ENCODE measurements at regions not wholly inside any gene's neighbourhood (a gene's known extent, or its start where the extent isn't known, plus 50 kb on each side); places are given as distances from the start of the nearest gene placed in this dataset.

- H3K27ac Mint-ChIP-seq, result no peak overlapping the region
Observed at GRCh38 chr2:153169609-153170008, 309.0 kb downstream of the RPRM start.

GRCh38 chr2:153165021-153165420 is 313.5 kb downstream of the RPRM start:
- Mint-ChIP-seq H3K4me3 (no peak overlapping the region), H3K27me3 (ENCODE audit: insufficient read depth, low read depth, poor library complexity) (no peaks in the 10 kb centered on the region), H3K36me3 (ENCODE audit: low read depth) (no peaks in the 10 kb centered on the region), H3K27ac (no peak overlapping the region), H3K9me3 (no peaks in the 10 kb centered on the region), H3K4me1 (no peaks in the 10 kb centered on the region)
- Histone ChIP-seq H3K27me3 (ENCODE audit: insufficient read depth) (no peaks in the 10 kb centered on the region), H3F3A (replicated peaks; ENCODE audit: low read depth) (no peaks in the 10 kb centered on the region), H3K79me2 (replicated peaks; ENCODE audit: insufficient read depth) (no peaks in the 10 kb centered on the region), H3K4me2 (no peak overlapping the region), H4K20me1 (replicated peaks; ENCODE audit: insufficient read depth) (no peaks in the 10 kb centered on the region), H3K27ac (ENCODE audit: low read depth) (no peak overlapping the region), H3K9me2 (ENCODE audit: insufficient read depth) (no peaks in the 10 kb centered on the region), H3K4me1 (ENCODE audit: insufficient read depth) (no peaks in the 10 kb centered on the region), H3K4me3 (no peak overlapping the region), H3K36me3 (ENCODE audit: insufficient read depth) (no peaks in the 10 kb centered on the region), H2AFZ (no peak overlapping the region)
- DNase-seq (ENCODE audit: low spot score) (no peak), ATAC-seq (no peak)
- TF ChIP-seq CTCF (conservative IDR thresholded peaks at IDR 0.05; ENCODE audit: low read depth in 2 of 2) (no peak), REST (IDR thresholded peaks at IDR 0.05; ENCODE audit: unreplicated experiment) (no peak), ZNF114 (CRISPR knock-in tag; IDR thresholded peaks at IDR 0.05) (no peak), EZH2phosphoT487 (IDR thresholded peaks at IDR 0.05; ENCODE audit: unreplicated experiment) (no peak), ZNF331 (CRISPR knock-in tag; IDR thresholded peaks at IDR 0.05; ENCODE audit: low read depth) (no peak), POLR2AphosphoS5 (IDR thresholded peaks at IDR 0.05; ENCODE audit: low read depth) (no peak), NANOG (IDR thresholded peaks at IDR 0.05; ENCODE audit: borderline replicate concordance) (no peak), CREB1 (CRISPR knock-in tag; IDR thresholded peaks at IDR 0.05; ENCODE audit: low read depth) (no peak), STAT1 (IDR thresholded peaks at IDR 0.05; ENCODE audit: unreplicated experiment) (no peak), JUNB (IDR thresholded peaks at IDR 0.05; ENCODE audit: unreplicated experiment) (no peak)

More at GRCh38 chr2:153169609-153170008, 309.0 kb downstream of the RPRM start:
- H3K9me3 Mint-ChIP-seq, result no peaks in the 10 kb centered on the region
- no peaks in the 10 kb centered on the region for H3K36me3 ChIP-seq (ENCODE audit: insufficient read depth)
- no peaks in the 10 kb centered on the region for H3K4me1 ChIP-seq (ENCODE audit: insufficient read depth)
- H3K4me1 Mint-ChIP-seq, result no peaks in the 10 kb centered on the region
- no peaks in the 10 kb centered on the region for H4K20me1 ChIP-seq (replicated peaks; ENCODE audit: insufficient read depth)
- H2AFZ ChIP-seq, result no peak overlapping the region
- no peaks in the 10 kb centered on the region for H3K9me2 ChIP-seq (ENCODE audit: insufficient read depth)
- no peaks in the 10 kb centered on the region for H3K36me3 Mint-ChIP-seq (ENCODE audit: low read depth)
- no peak overlapping the region for H3K4me2 ChIP-seq
- no peak overlapping the region for H3K27ac ChIP-seq (ENCODE audit: low read depth)
- no peaks in the 10 kb centered on the region for H3K27me3 ChIP-seq (ENCODE audit: insufficient read depth)
- H3K27me3 Mint-ChIP-seq (ENCODE audit: insufficient read depth, low read depth, poor library complexity), result no peaks in the 10 kb centered on the region
- no peak for DNase-seq (ENCODE audit: low spot score)
- no peaks in the 10 kb centered on the region for H3F3A ChIP-seq (replicated peaks; ENCODE audit: low read depth)
- H3K4me3 ChIP-seq, result no peak overlapping the region
- no peak overlapping the region for H3K4me3 Mint-ChIP-seq
- no peak; the same call in 2 of the 3 replicates for ATAC-seq
- no peaks in the 10 kb centered on the region for H3K79me2 ChIP-seq (replicated peaks; ENCODE audit: insufficient read depth)
- TF ChIP-seq REST (IDR thresholded peaks at IDR 0.05; ENCODE audit: unreplicated experiment), result no peak

All from GM23338 (cell line).